ENCODE measurements at regions not wholly inside any gene's neighbourhood (a gene's known extent, or its start where the extent isn't known, plus 50 kb on each side); places are given as distances from the start of the nearest gene placed in this dataset.

GRCh38 chr12:116638376-116638775 lies 79.2 kb downstream of the MAP1LC3B2 start (continued):
- TF ChIP-seq, protein P1, sequence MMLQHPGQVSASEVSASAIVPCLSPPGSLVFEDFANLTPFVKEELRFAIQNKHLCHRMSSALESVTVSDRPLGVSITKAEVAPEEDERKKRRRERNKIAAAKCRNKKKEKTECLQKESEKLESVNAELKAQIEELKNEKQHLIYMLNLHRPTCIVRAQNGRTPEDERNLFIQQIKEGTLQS (IDR thresholded peaks at IDR 0.05): no peak
- TF ChIP-seq JUND (IDR thresholded peaks at IDR 0.05): no peak
- no peak for TF ChIP-seq CEBPB (IDR thresholded peaks at IDR 0.05; ENCODE audit: low read depth)
- no peak for TF ChIP-seq EZH2phosphoT487 (IDR thresholded peaks at IDR 0.05; ENCODE audit: borderline replicate concordance)
- TF ChIP-seq TCF7L2 (IDR thresholded peaks at IDR 0.05; ENCODE audit: borderline replicate concordance, extremely low read depth, insufficient read depth, insufficient read length): no peak
- no peak for TF ChIP-seq CBX3 (IDR thresholded peaks at IDR 0.05; ENCODE audit: low read depth)
- no peak for TF ChIP-seq ZNF274 (IDR thresholded peaks at IDR 0.05; ENCODE audit: low read depth, low read length)

GRCh38 chr12:116637589-116638150 lies 78.5 kb downstream of the MAP1LC3B2 start:
- BruUV-seq (replicated peaks): no TSS peak
- no peaks in the 10 kb centered on the region for H3K9me2 ChIP-seq (ENCODE audit: insufficient read depth)
- TF ChIP-seq POLR2AphosphoS5 (IDR thresholded peaks at IDR 0.05; ENCODE audit: low read depth, low read length): no peak
- no peak for TF ChIP-seq EGR1 (IDR thresholded peaks at IDR 0.05; ENCODE audit: low read depth)
- no peak for TF ChIP-seq EZH2phosphoT487 (IDR thresholded peaks at IDR 0.05; ENCODE audit: borderline replicate concordance)
- no peak for TF ChIP-seq JUND (IDR thresholded peaks at IDR 0.05)
- no peak for TF ChIP-seq EZH2 (IDR thresholded peaks at IDR 0.05)
- no peak for TF ChIP-seq RAD21 (IDR thresholded peaks at IDR 0.05; ENCODE audit: low read depth)
- TF ChIP-seq, protein P2, sequence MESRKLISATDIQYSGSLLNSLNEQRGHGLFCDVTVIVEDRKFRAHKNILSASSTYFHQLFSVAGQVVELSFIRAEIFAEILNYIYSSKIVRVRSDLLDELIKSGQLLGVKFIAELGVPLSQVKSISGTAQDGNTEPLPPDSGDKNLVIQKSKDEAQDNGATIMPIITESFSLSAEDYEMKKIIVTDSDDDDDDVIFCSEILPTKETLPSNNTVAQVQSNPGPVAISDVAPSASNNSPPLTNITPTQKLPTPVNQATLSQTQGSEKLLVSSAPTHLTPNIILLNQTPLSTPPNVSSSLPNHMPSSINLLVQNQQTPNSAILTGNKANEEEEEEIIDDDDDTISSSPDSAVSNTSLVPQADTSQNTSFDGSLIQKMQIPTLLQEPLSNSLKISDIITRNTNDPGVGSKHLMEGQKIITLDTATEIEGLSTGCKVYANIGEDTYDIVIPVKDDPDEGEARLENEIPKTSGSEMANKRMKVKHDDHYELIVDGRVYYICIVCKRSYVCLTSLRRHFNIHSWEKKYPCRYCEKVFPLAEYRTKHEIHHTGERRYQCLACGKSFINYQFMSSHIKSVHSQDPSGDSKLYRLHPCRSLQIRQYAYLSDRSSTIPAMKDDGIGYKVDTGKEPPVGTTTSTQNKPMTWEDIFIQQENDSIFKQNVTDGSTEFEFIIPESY (IDR thresholded peaks at IDR 0.05; ENCODE audit: extremely low read depth, insufficient replicate concordance, low read length): no peak
- no peak for TF ChIP-seq SIN3A (IDR thresholded peaks at IDR 0.05; ENCODE audit: low read depth)
- no peak for TF ChIP-seq YY1 (IDR thresholded peaks at IDR 0.05; ENCODE audit: extremely low read depth, insufficient replicate concordance, low read depth, low read length)
- no peak for TF ChIP-seq ELF1 (IDR thresholded peaks at IDR 0.05; ENCODE audit: borderline replicate concordance, low read depth)
- no peak for TF ChIP-seq FOSL1 (IDR thresholded peaks at IDR 0.05; ENCODE audit: low read depth)
- no peak for TF ChIP-seq CEBPB (IDR thresholded peaks at IDR 0.05; ENCODE audit: low read depth)
- no peak for TF ChIP-seq ZNF274 (IDR thresholded peaks at IDR 0.05; ENCODE audit: low read depth, low read length)
- TF ChIP-seq SP1 (IDR thresholded peaks at IDR 0.05; ENCODE audit: low read depth): no peak
- no peak for TF ChIP-seq ZFX (IDR thresholded peaks at IDR 0.05)
- TF ChIP-seq, protein P3, sequence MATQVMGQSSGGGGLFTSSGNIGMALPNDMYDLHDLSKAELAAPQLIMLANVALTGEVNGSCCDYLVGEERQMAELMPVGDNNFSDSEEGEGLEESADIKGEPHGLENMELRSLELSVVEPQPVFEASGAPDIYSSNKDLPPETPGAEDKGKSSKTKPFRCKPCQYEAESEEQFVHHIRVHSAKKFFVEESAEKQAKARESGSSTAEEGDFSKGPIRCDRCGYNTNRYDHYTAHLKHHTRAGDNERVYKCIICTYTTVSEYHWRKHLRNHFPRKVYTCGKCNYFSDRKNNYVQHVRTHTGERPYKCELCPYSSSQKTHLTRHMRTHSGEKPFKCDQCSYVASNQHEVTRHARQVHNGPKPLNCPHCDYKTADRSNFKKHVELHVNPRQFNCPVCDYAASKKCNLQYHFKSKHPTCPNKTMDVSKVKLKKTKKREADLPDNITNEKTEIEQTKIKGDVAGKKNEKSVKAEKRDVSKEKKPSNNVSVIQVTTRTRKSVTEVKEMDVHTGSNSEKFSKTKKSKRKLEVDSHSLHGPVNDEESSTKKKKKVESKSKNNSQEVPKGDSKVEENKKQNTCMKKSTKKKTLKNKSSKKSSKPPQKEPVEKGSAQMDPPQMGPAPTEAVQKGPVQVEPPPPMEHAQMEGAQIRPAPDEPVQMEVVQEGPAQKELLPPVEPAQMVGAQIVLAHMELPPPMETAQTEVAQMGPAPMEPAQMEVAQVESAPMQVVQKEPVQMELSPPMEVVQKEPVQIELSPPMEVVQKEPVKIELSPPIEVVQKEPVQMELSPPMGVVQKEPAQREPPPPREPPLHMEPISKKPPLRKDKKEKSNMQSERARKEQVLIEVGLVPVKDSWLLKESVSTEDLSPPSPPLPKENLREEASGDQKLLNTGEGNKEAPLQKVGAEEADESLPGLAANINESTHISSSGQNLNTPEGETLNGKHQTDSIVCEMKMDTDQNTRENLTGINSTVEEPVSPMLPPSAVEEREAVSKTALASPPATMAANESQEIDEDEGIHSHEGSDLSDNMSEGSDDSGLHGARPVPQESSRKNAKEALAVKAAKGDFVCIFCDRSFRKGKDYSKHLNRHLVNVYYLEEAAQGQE (IDR thresholded peaks at IDR 0.05; ENCODE audit: low read depth): no peak
- TF ChIP-seq SRF (IDR thresholded peaks at IDR 0.05; ENCODE audit: low read depth): no peak

More at GRCh38 chr12:116637589-116638150, 78.5 kb downstream of the MAP1LC3B2 start:
- no peaks in the 10 kb centered on the region for H3K27me3 ChIP-seq (ENCODE audit: insufficient read depth, low read length)
- no peak for ATAC-seq
- H3K9ac ChIP-seq (ENCODE audit: low read length): no peak overlapping the region
- ChIA-PET RAD21 (ENCODE audit: low non-redundant PET in 1 of 2, low total read pairs in 2 of 2, uncharacterized antibody in 2 of 2, unreplicated experiment in 2 of 2) (no interaction called here), CTCF (no interaction called here), POLR2A (no interaction called here)
- no peaks in the 10 kb centered on the region for H3K9me3 ChIP-seq (ENCODE audit: control insufficient read depth in 1 of 2, insufficient read depth in 1 of 2, low read depth in 1 of 2, low read length in 2 of 2)
- DNase-seq (ENCODE audit: low read depth, low spot score): no peak
- intact Hi-C loops (cut with micrococcal nuclease): no loop called here
- H2AFZ ChIP-seq (ENCODE audit: low read depth, low read length, poor library complexity, severe bottlenecking): no peak overlapping the region
- H3K27ac ChIP-seq (ENCODE audit: low read depth, low read length): no peak overlapping the region
- no peaks in the 10 kb centered on the region for H3K36me3 ChIP-seq (ENCODE audit: control insufficient read depth in 1 of 2, insufficient read depth in 2 of 2, low read length in 2 of 2)
- H3K4me1 ChIP-seq (ENCODE audit: control insufficient read depth in 1 of 2, insufficient read depth in 2 of 2, low read length in 2 of 2): peaks cover 0 to 10% of the 10 kb centered on the region in 2 experiments; a peak in 1 of 4 replicates
- H4K20me1 ChIP-seq (ENCODE audit: insufficient read depth): no peaks in the 10 kb centered on the region
- no peak overlapping the region for H3K4me2 ChIP-seq (ENCODE audit: low read length)
- H3K79me2 ChIP-seq (ENCODE audit: insufficient read depth, low read length): no peaks in the 10 kb centered on the region
- H3K4me3 ChIP-seq (replicated peaks in 1 of 2; ENCODE audit: low read depth in 1 of 2, low read length in 2 of 2): no peak overlapping the region
